ENCODE measurements at regions not wholly inside any gene's neighbourhood (a gene's known extent, or its start where the extent isn't known, plus 50 kb on each side); places are given as distances from the start of the nearest gene placed in this dataset.
A peak's percentile ranks its signal among the peaks of the same experiment; 100 is the strongest.

GRCh38 chr4:137312257-137312656 lies 220.0 kb downstream of the PCDH18 start:
- peak; percentile 69 for DNase-seq (ENCODE audit: low read depth)

- DNase-seq (ENCODE audit: low read depth) = peak; percentile 89
Measured at GRCh38 chr4:137310593-137311490, 221.5 kb downstream of the PCDH18 start.

- peak; percentile 82 for DNase-seq (ENCODE audit: low read depth)
Measured at GRCh38 chr4:137310166-137310565, 222.1 kb downstream of the PCDH18 start.

GRCh38 chr4:137309424-137309823 lies 222.9 kb downstream of the PCDH18 start:
- DNase-seq (ENCODE audit: low read depth) = no peak

GRCh38 chr4:137307806-137308205 lies 224.5 kb downstream of the PCDH18 start:
- peak; percentile 92 for DNase-seq (ENCODE audit: low read depth)

- DNase-seq (ENCODE audit: low read depth) = no peak
Measured at GRCh38 chr4:137300776-137301175, 231.5 kb downstream of the PCDH18 start.

- DNase-seq (ENCODE audit: low read depth) = no peak
Measured at GRCh38 chr4:137299281-137299680, 233.0 kb downstream of the PCDH18 start.

GRCh38 chr4:137293281-137293680 lies 239.0 kb downstream of the PCDH18 start:
- peak; percentile 50 for DNase-seq (ENCODE audit: low read depth)

GRCh38 chr4:137283737-137284136 lies 248.6 kb downstream of the PCDH18 start:
- DNase-seq (ENCODE audit: low read depth) = peak; percentile 43

- no peak for DNase-seq (ENCODE audit: low read depth)
Measured at GRCh38 chr4:137278431-137278830, 253.9 kb downstream of the PCDH18 start.

- DNase-seq (ENCODE audit: low read depth) = peak; percentile 47
Measured at GRCh38 chr4:137274404-137274803, 257.9 kb downstream of the PCDH18 start.

GRCh38 chr4:137267024-137267423 lies 265.3 kb downstream of the PCDH18 start:
- DNase-seq (ENCODE audit: low read depth) = peak; percentile 84

- no peak for DNase-seq (ENCODE audit: low read depth)
Measured at GRCh38 chr4:137266511-137266910, 265.8 kb downstream of the PCDH18 start.

- no peak for DNase-seq (ENCODE audit: low read depth)
Measured at GRCh38 chr4:137263206-137263605, 269.1 kb downstream of the PCDH18 start.

- DNase-seq (ENCODE audit: low read depth) = peak; percentile 76
Measured at GRCh38 chr4:137253949-137254348, 278.3 kb downstream of the PCDH18 start.

GRCh38 chr4:137249112-137249511 lies 283.2 kb downstream of the PCDH18 start:
- DNase-seq (ENCODE audit: low read depth) = no peak

- DNase-seq (ENCODE audit: low read depth) = no peak
Measured at GRCh38 chr4:137238456-137239162, 293.7 kb downstream of the PCDH18 start.

- peak; percentile 14 for DNase-seq (ENCODE audit: low read depth)
Measured at GRCh38 chr4:137226900-137227299, 305.4 kb downstream of the PCDH18 start.

GRCh38 chr4:137226221-137226620 lies 306.1 kb downstream of the PCDH18 start:
- no peak for DNase-seq (ENCODE audit: low read depth)

GRCh38 chr4:137213372-137214173 lies 318.7 kb downstream of the PCDH18 start:
- DNase-seq (ENCODE audit: low read depth) = no peak

GRCh38 chr4:137212601-137213000 lies 319.7 kb downstream of the PCDH18 start:
- no peak for DNase-seq (ENCODE audit: low read depth)

GRCh38 chr4:137209240-137209639 lies 323.1 kb downstream of the PCDH18 start:
- DNase-seq (ENCODE audit: low read depth) = no peak
